ENCODE measurements at regions not wholly inside any gene's neighbourhood (a gene's known extent, or its start where the extent isn't known, plus 50 kb on each side); places are given as distances from the start of the nearest gene placed in this dataset.

DNA sequence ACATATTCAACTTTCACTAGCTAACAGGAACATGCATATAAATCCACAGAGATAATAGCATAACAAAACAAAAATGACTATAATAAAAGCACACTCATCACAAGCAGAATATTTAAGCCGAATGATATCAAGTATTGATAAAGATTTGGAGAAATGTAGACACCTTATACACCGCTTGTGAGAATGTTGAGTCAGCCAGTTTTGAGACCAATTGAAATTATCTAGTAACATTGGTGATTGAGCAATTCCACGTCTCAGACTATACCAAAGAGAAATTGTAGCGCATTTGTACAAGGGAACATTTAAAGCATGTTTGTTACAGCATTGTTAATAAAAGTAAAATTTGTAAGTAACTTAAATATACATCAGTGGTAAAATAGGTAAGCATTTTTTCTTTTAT is 402.9 kb upstream of the FIGN start:
- TF ChIP-seq CTCF (IDR thresholded peaks at IDR 0.05), result no peak
- TF ChIP-seq POLR2A (IDR thresholded peaks at IDR 0.05), result no peak

Data from Peyer's patch (tissue), 4 donors.